Adrenal gland (tissue), 9 donors: ENCODE measurements at regions not wholly inside any gene's neighbourhood (a gene's known extent, or its start where the extent isn't known, plus 50 kb on each side); places are given as distances from the start of the nearest gene placed in this dataset.

ENCODE experiments used
- DNase-seq, 7 donors: peaks; one replicate each; pipeline ENCODE4 v3.0.0-alpha.2; 2019 to 2020
- H3K27ac ChIP-seq, 5 donors: fragments of 200-600 bp; sonication (generic) in 4 of 5; 1 replicate in 3 of 5; 2 replicates in 2 of 5; pipeline versions ENCODE4 v1.5.1 to v1.8.0; 2016 to 2020; ENCODE audit warnings: mild to moderate bottlenecking in 1 of 5
- H3K27me3 ChIP-seq: fragments of 200-600 bp; 2 replicates; pipeline ENCODE4 v1.8.0; 2021
- H3K36me3 ChIP-seq, 2 donors: fragments of 200-600 bp; replicated peaks in 1 of 2; 1 replicate in 1 of 2; 2 replicates in 1 of 2; pipeline versions ENCODE4 v1.5.1 to v1.8.0; 2018 to 2022
- H3K4me1 ChIP-seq, 2 donors: fragments of 200-600 bp; replicated peaks in 1 of 2; 1 replicate in 1 of 2; 2 replicates in 1 of 2; pipeline versions ENCODE4 v1.5.1 to v1.8.0; 2018 to 2021
- H3K4me3 ChIP-seq, 4 donors: fragments of 200-600 bp; sonication (generic) in 3 of 4; one replicate each; pipeline ENCODE4 v1.5.1; 2016 to 2018
- H3K9me3 ChIP-seq, 3 donors: fragments of 200-600 bp; sonication (generic) in 1 of 3; replicated peaks in 1 of 3; 1 replicate in 2 of 3; 2 replicates in 1 of 3; pipeline versions ENCODE4 v1.5.1 to v1.8.0; 2016 to 2021
- CTCF ChIP-seq, 6 experiments: fragments of 450-650 bp in 4 of 6; fragments of 200-600 bp in 2 of 6; sonication (generic) in 1 of 6; IDR thresholded peaks; 1 replicate in 5 of 6; 2 replicates in 1 of 6; pipeline versions ENCODE4 v1.5.1 to v1.8.0; 2016 to 2021; ENCODE audit warnings: antibody characterized with exemption in 6 of 6, mild to moderate bottlenecking in 2 of 6, moderate library complexity in 1 of 6
- POLR2A ChIP-seq, 2 donors: fragments of 450-650 bp; IDR thresholded peaks; one replicate each; pipeline ENCODE4 v1.6.1; 2017; ENCODE audit warnings: antibody characterized with exemption in 2 of 2, mild to moderate bottlenecking in 2 of 2, moderate library complexity in 1 of 2
- WGBS, 4 donors: extraction: QIAGEN DNeasy Blood & Tissue Kit in 2 of 4; methylation state at CpG; one replicate each; pipeline versions ENCODE4 v1.1.5 to v1.1.7; 2013 to 2017; 5-methylcytosine and 5-hydroxymethylcytosine counted together
- intact Hi-C, 2 donors: fragments of 100-400 bp; cut with DNase I; formaldehyde crosslinking; loops; one replicate each; pipeline versions ENCODE4 v1.14.1 to v1.15.0; 2022 to 2023
- donor health status: healthy with polysubstance abuse.
- donor health status: Bipolar disorder and iron deficiency.
- donor health status: DM: yes; HTN: yes; CAD: no.
- donor health status: DM: no; HTN: no; CAD: no.
- donor health status: DM: no; HTN: no; CAD: no.

GRCh38 chr1:58929671-58930325 is 146.0 kb upstream of the JUN start:
- H3K9me3 ChIP-seq: no peaks in the 10 kb centered on the region
- H3K4me3 ChIP-seq: no peak overlapping the region
- DNase-seq: no peak
- no peaks in the 10 kb centered on the region for H3K36me3 ChIP-seq
- peaks cover 0 to 4% of the 10 kb centered on the region in 2 donors for H3K4me1 ChIP-seq
- H3K27ac ChIP-seq: no peak overlapping the region
- 87 to 96% (median 91%) methylated on average over 10 to 11 of the region's 11 CpGs for WGBS, 4 donors
- TF ChIP-seq CTCF (IDR thresholded peaks at IDR 0.05): no peak
- TF ChIP-seq POLR2A (IDR thresholded peaks at IDR 0.05): no peak
- intact Hi-C loops: no loop called here
- no peaks in the 10 kb centered on the region for H3K27me3 ChIP-seq

- Histone ChIP-seq H3K4me1 (peaks cover 0 to 4% of the 10 kb centered on the region in 2 donors), H3K9me3 (no peaks in the 10 kb centered on the region), H3K27me3 (no peaks in the 10 kb centered on the region), H3K27ac (no peak overlapping the region), H3K36me3 (no peaks in the 10 kb centered on the region), H3K4me3 (no peak overlapping the region)
- intact Hi-C loops: no loop called here
- no peak for DNase-seq
- no peak for TF ChIP-seq POLR2A (IDR thresholded peaks at IDR 0.05)
- 60 to 93% (median 76%) methylated on average over 2 of the region's 2 CpGs for WGBS, 4 donors
Observed at GRCh38 chr1:58931024-58931423, 147.2 kb upstream of the JUN start.

GRCh38 chr1:58931756-58932155 is 147.9 kb upstream of the JUN start:
- no peak for DNase-seq
- H3K9me3 ChIP-seq: no peaks in the 10 kb centered on the region
- H3K27ac ChIP-seq: no peak overlapping the region
- H3K4me1 ChIP-seq: peaks cover 0 to 4% of the 10 kb centered on the region in 2 donors
- H3K36me3 ChIP-seq: no peaks in the 10 kb centered on the region
- intact Hi-C loops: no loop called here
- WGBS, 4 donors: 84 to 92% (median 85%) methylated on average over 6 of the region's 6 CpGs
- no peaks in the 10 kb centered on the region for H3K27me3 ChIP-seq
- TF ChIP-seq CTCF (IDR thresholded peaks at IDR 0.05) (no peak), POLR2A (IDR thresholded peaks at IDR 0.05) (no peak)
- no peak overlapping the region for H3K4me3 ChIP-seq

GRCh38 chr1:58932859-58933598 is 149.2 kb upstream of the JUN start:
- Histone ChIP-seq H3K27ac (no peak overlapping the region), H3K36me3 (no peaks in the 10 kb centered on the region), H3K4me3 (no peak overlapping the region), H3K4me1 (peaks cover 0 to 4% of the 10 kb centered on the region in 2 donors), H3K27me3 (no peaks in the 10 kb centered on the region), H3K9me3 (no peaks in the 10 kb centered on the region)
- intact Hi-C loops: no loop called here
- TF ChIP-seq POLR2A (IDR thresholded peaks at IDR 0.05): no peak
- TF ChIP-seq CTCF (IDR thresholded peaks at IDR 0.05): no peak
- 51 to 78% (median 57%) methylated on average over 4 of the region's 4 CpGs for WGBS, 4 donors
- DNase-seq: peak in 5 of 7 donors; percentile 27 to 50 (median 32)
